GM12892 (cell line): ENCODE measurements at regions not wholly inside any gene's neighbourhood (a gene's known extent, or its start where the extent isn't known, plus 50 kb on each side); places are given as distances from the start of the nearest gene placed in this dataset.

Experiments
- POLR2A ChIP-seq: IDR thresholded peaks from 2 replicates; pipeline ENCODE4 v1.6.1; 2011; ENCODE audit warnings: low read depth, low read length, control low read depth
- POLR2AphosphoS5 ChIP-seq: IDR thresholded peaks from 2 replicates; pipeline ENCODE4 v1.6.1; 2011; ENCODE audit warnings: low read depth, low read length, control low read depth
- TAF1 ChIP-seq: IDR thresholded peaks from 2 replicates; pipeline ENCODE4 v1.6.1; 2011; ENCODE audit warnings: low read depth, mild to moderate bottlenecking, control low read depth, low read length, borderline replicate concordance

GRCh38 chr1:34279971-34280370 lies 103.3 kb downstream of the C1orf94 start:
- TF ChIP-seq POLR2A = no peak
- TF ChIP-seq TAF1 = no peak
- no peak for TF ChIP-seq POLR2AphosphoS5
